HepG2 (cell line): ENCODE measurements at regions not wholly inside any gene's neighbourhood (a gene's known extent, or its start where the extent isn't known, plus 50 kb on each side); places are given as distances from the start of the nearest gene placed in this dataset.

Source experiments
- ATF2 ChIP-seq: sonication (generic); formaldehyde crosslinking; IDR thresholded peaks from 2 replicates; pipeline ENCODE4 v1.4.0; 2020; ENCODE audit warnings: missing genetic modification reagents
- EED ChIP-seq: sonication (generic); formaldehyde crosslinking; IDR thresholded peaks from 2 replicates; pipeline ENCODE4 v1.5.0; 2020; ENCODE audit warnings: mild to moderate bottlenecking, missing genetic modification reagents
- FOXP4 ChIP-seq: sonication (generic); formaldehyde crosslinking; IDR thresholded peaks from 2 replicates; pipeline ENCODE4 v1.4.0; 2020; ENCODE audit warnings: missing genetic modification reagents
- NFE2L2 ChIP-seq: fragments of 150-350 bp; IDR thresholded peaks from 2 replicates; pipeline ENCODE4 v1.6.1; 2014; ENCODE audit warnings: low read length
- POLR2AphosphoS5 ChIP-seq: IDR thresholded peaks from 2 replicates; pipeline ENCODE4 v1.6.1; 2012; ENCODE audit warnings: low read depth, low read length
- ZFX ChIP-seq: sonication (generic); formaldehyde crosslinking; IDR thresholded peaks from 2 replicates; pipeline ENCODE4 v1.4.0; 2020; ENCODE audit warnings: mild to moderate bottlenecking, low read depth, missing genetic modification reagents, moderate library complexity
- ZNF776 ChIP-seq: sonication (generic); formaldehyde crosslinking; IDR thresholded peaks from 2 replicates; pipeline ENCODE4 v1.4.0; 2020; ENCODE audit warnings: mild to moderate bottlenecking, missing genetic modification reagents
- TF ChIP-seq, protein P1 (sequence below): sonication (generic); formaldehyde crosslinking; IDR thresholded peaks from 2 replicates; pipeline ENCODE4 v1.4.0; 2020; ENCODE audit warnings: low read depth, mild to moderate bottlenecking, missing genetic modification reagents

DNA sequence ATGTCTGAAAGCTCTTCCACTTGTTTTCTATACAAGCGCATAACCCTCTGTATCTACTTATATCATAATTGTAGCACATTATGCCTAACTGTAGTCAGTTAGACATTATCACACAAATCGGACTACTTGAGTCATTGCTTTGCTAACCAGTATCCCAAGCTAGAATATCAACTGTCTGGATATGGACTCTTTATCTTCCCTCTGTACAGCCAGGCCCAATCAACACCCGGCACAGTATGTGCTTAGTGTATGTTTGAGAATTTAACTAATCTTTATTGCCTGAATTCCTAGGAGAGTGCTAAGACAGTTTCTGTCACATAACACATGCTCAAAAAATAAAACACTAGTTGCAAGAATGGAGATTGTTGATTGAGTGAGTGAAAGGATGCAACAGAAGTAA is 211.2 kb downstream of the ARL4A start:
- TF ChIP-seq EED (CRISPR knock-in tag): no peak
- no peak for TF ChIP-seq ATF2
- TF ChIP-seq NFE2L2: no peak
- no peak for TF ChIP-seq POLR2AphosphoS5
- TF ChIP-seq, protein P1, sequence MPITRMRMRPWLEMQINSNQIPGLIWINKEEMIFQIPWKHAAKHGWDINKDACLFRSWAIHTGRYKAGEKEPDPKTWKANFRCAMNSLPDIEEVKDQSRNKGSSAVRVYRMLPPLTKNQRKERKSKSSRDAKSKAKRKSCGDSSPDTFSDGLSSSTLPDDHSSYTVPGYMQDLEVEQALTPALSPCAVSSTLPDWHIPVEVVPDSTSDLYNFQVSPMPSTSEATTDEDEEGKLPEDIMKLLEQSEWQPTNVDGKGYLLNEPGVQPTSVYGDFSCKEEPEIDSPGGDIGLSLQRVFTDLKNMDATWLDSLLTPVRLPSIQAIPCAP (CRISPR knock-in tag): no peak
- TF ChIP-seq FOXP4: no peak
- TF ChIP-seq ZFX (CRISPR knock-in tag): no peak
- no peak for TF ChIP-seq ZNF776 (CRISPR knock-in tag)
